ENCODE measurements at regions not wholly inside any gene's neighbourhood (a gene's known extent, or its start where the extent isn't known, plus 50 kb on each side); places are given as distances from the start of the nearest gene placed in this dataset.

DNA sequence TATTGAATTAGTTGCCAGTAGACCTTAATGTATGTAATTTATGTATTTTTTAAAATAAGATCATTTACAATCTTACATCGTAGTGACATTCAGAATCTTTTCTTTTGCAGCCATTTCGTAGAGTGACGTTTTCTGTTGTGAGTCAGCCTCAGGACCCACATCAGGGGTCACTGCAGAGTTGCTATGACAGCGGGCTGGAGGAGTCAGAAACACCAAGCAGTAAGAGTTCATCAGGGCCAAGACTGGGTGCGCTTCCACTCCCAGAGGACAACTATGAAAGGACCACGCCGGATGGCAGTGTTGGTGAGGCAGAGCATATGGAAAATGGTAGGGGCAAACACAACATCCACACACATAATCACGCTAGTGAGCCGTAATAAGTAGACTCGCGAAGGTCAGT is 199.9 kb downstream of the PCDH7 start:
- TF ChIP-seq CEBPB (IDR thresholded peaks at IDR 0.05), result no peak
- TF ChIP-seq CREB1 (IDR thresholded peaks at IDR 0.05; ENCODE audit: low read depth), result no peak
- no peak for TF ChIP-seq EP300 (IDR thresholded peaks at IDR 0.05; ENCODE audit: borderline replicate concordance)
- TF ChIP-seq USF1 (IDR thresholded peaks at IDR 0.05), result no peak
- no peak for TF ChIP-seq TAF1 (IDR thresholded peaks at IDR 0.05; ENCODE audit: low read depth)
- TF ChIP-seq, protein P1, sequence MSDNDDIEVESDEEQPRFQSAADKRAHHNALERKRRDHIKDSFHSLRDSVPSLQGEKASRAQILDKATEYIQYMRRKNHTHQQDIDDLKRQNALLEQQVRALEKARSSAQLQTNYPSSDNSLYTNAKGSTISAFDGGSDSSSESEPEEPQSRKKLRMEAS (IDR thresholded peaks at IDR 0.05), result no peak
- TF ChIP-seq RAD21 (IDR thresholded peaks at IDR 0.05; ENCODE audit: low read depth), result no peak
- no peak for TF ChIP-seq FOXM1 (IDR thresholded peaks at IDR 0.05; ENCODE audit: borderline replicate concordance, low read depth)
- TF ChIP-seq ZBTB7A (IDR thresholded peaks at IDR 0.05; ENCODE audit: low read depth), result no peak
- no peak for TF ChIP-seq YY1 (IDR thresholded peaks at IDR 0.05; ENCODE audit: low read depth)
- TF ChIP-seq, protein P2, sequence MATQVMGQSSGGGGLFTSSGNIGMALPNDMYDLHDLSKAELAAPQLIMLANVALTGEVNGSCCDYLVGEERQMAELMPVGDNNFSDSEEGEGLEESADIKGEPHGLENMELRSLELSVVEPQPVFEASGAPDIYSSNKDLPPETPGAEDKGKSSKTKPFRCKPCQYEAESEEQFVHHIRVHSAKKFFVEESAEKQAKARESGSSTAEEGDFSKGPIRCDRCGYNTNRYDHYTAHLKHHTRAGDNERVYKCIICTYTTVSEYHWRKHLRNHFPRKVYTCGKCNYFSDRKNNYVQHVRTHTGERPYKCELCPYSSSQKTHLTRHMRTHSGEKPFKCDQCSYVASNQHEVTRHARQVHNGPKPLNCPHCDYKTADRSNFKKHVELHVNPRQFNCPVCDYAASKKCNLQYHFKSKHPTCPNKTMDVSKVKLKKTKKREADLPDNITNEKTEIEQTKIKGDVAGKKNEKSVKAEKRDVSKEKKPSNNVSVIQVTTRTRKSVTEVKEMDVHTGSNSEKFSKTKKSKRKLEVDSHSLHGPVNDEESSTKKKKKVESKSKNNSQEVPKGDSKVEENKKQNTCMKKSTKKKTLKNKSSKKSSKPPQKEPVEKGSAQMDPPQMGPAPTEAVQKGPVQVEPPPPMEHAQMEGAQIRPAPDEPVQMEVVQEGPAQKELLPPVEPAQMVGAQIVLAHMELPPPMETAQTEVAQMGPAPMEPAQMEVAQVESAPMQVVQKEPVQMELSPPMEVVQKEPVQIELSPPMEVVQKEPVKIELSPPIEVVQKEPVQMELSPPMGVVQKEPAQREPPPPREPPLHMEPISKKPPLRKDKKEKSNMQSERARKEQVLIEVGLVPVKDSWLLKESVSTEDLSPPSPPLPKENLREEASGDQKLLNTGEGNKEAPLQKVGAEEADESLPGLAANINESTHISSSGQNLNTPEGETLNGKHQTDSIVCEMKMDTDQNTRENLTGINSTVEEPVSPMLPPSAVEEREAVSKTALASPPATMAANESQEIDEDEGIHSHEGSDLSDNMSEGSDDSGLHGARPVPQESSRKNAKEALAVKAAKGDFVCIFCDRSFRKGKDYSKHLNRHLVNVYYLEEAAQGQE (IDR thresholded peaks at IDR 0.05; ENCODE audit: low read depth), result no peak
- no peak for TF ChIP-seq TEAD4 (IDR thresholded peaks at IDR 0.05)
- no peak for TF ChIP-seq NFIC (IDR thresholded peaks at IDR 0.05)
- TF ChIP-seq EGR1 (IDR thresholded peaks at IDR 0.05), result no peak
- no peak for TF ChIP-seq TCF12 (IDR thresholded peaks at IDR 0.05; ENCODE audit: low read depth)

DNA sequence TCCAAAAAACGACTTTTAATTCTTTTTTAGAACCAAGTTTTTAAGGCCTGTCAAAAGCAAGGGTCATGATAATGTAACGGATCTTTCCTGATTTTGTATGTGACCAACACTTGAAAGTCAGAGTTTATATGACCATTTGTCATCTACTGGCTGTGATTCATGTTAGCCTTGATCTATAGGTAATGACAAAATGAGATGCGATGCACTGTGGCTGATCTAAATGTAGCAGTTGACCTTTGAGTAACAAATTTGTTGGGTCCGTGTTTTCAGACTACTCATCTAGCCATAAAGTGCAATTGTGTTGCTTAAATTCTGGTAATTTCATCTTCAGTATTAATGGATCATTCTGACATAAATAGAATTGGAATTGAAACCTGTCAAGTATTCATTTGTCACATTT is 202.5 kb downstream of the PCDH7 start:
- TF ChIP-seq CEBPB (IDR thresholded peaks at IDR 0.05) (no peak), RAD21 (IDR thresholded peaks at IDR 0.05; ENCODE audit: low read depth) (no peak), TEAD4 (IDR thresholded peaks at IDR 0.05) (no peak), FOXM1 (IDR thresholded peaks at IDR 0.05; ENCODE audit: borderline replicate concordance, low read depth) (no peak)
- TF ChIP-seq, protein P2 (IDR thresholded peaks at IDR 0.05; ENCODE audit: low read depth), result no peak
- TF ChIP-seq, protein P1 (IDR thresholded peaks at IDR 0.05), result no peak

DNA sequence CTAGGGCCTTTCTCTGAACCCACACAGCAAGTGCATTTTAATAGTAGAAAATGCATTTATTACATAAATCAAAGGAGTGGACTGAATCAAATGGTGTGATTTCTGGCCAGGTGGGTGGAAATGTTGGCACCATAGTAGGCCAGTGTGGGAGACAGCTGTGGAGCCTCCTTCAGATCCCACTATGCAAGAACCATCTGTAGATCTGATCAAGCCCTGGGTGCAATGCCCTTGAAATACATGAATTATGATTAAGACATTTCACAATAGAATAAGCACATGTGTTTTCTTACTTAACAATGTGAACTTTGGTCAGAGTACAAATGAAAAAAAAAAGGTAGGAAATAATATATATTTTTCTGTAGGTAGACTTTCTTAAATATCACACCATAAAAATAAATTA is 204.3 kb downstream of the PCDH7 start:
- no peak for TF ChIP-seq TCF12 (IDR thresholded peaks at IDR 0.05; ENCODE audit: low read depth)
- no peak for TF ChIP-seq NFIC (IDR thresholded peaks at IDR 0.05)
- TF ChIP-seq TEAD4 (IDR thresholded peaks at IDR 0.05), result no peak
- no peak for TF ChIP-seq TAF1 (IDR thresholded peaks at IDR 0.05; ENCODE audit: low read depth)
- TF ChIP-seq ZBTB7A (IDR thresholded peaks at IDR 0.05; ENCODE audit: low read depth), result no peak
- TF ChIP-seq USF1 (IDR thresholded peaks at IDR 0.05), result no peak
- TF ChIP-seq FOXM1 (IDR thresholded peaks at IDR 0.05; ENCODE audit: borderline replicate concordance, low read depth), result no peak
- TF ChIP-seq RAD21 (IDR thresholded peaks at IDR 0.05; ENCODE audit: low read depth), result no peak
- TF ChIP-seq YY1 (IDR thresholded peaks at IDR 0.05; ENCODE audit: low read depth), result no peak
- TF ChIP-seq EP300 (IDR thresholded peaks at IDR 0.05; ENCODE audit: borderline replicate concordance), result no peak
- TF ChIP-seq, protein P1 (IDR thresholded peaks at IDR 0.05), result no peak
- no peak for TF ChIP-seq CEBPB (IDR thresholded peaks at IDR 0.05)
- no peak for TF ChIP-seq EGR1 (IDR thresholded peaks at IDR 0.05)
- TF ChIP-seq, protein P2 (IDR thresholded peaks at IDR 0.05; ENCODE audit: low read depth), result no peak
- no peak for TF ChIP-seq CREB1 (IDR thresholded peaks at IDR 0.05; ENCODE audit: low read depth)

- TF ChIP-seq CEBPB (IDR thresholded peaks at IDR 0.05), result no peak
- TF ChIP-seq EP300 (IDR thresholded peaks at IDR 0.05; ENCODE audit: borderline replicate concordance), result no peak
- no peak for TF ChIP-seq FOXM1 (IDR thresholded peaks at IDR 0.05; ENCODE audit: borderline replicate concordance, low read depth)
- TF ChIP-seq RAD21 (IDR thresholded peaks at IDR 0.05; ENCODE audit: low read depth), result no peak
- TF ChIP-seq NFIC (IDR thresholded peaks at IDR 0.05), result no peak
Observed at GRCh38 chr4:30929649-30930048, 209.5 kb downstream of the PCDH7 start.
